Embryonic facial prominence (tissue), 1 donor: ENCODE measurements at regions not wholly inside any gene's neighbourhood (a gene's known extent, or its start where the extent isn't known, plus 50 kb on each side); places are given as distances from the start of the nearest gene placed in this dataset.

Experiments used
- DNase-seq: peaks from one replicate; pipeline ENCODE4 v3.0.0-alpha.2; 2016; ENCODE audit errors: extremely low spot score

DNA sequence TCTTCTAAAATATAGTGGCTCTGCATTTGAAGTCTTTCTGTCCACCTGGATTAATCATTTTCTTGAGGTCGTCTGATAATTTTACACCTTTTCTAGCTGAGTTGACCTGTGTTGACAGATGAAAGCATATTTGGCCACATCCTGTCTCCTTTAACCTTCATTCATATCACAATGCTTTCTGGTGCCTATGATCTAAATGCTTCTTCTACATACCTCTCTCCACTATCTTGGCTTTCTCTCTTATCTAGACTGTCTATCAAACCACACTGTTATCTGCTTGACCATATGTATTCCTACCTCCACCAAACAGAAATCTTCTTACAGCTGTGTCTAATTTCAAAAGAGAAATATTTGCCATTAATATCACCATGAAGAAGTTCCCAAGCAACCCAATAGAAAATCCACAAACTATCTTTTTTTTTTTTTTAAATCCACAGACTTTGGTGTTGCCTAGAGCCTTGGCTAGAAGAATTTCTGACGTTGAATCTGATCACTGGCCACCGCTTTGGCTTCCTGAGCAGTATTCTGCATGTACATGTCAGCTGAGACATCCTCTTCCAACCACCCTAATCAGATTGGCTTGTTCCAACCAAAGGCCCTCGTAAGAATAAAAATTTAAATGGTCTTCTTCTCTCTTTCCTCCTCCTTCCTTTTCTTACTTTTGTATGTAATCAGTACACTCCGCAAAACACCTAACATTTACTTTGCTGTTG lies 66.3 kb upstream of the SP4 start:
- DNase-seq: no peak

GRCh38 chr7:21364801-21365271 lies 63.0 kb upstream of the SP4 start:
- no peak for DNase-seq

GRCh38 chr7:21365866-21366624 lies 61.8 kb upstream of the SP4 start:
- DNase-seq: no peak

DNA sequence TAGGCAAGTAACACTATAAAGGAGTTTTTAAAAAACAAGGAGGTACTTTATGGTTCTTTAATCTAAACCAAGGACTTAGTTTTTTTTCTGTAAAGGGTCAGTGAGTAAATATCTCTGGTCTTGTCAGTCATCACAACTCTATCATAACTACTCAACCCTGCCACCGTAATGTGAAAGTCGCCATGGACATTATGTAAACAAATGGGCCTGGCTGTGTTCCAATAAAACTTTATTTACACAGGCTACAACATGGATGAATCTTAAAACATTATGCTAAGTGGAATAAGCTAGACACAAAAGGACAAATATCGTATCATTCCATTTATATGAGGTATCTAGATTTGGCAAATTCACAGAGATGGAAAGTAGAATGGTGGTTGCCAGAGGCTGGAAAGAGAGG lies 60.8 kb upstream of the SP4 start:
- DNase-seq: no peak

DNA sequence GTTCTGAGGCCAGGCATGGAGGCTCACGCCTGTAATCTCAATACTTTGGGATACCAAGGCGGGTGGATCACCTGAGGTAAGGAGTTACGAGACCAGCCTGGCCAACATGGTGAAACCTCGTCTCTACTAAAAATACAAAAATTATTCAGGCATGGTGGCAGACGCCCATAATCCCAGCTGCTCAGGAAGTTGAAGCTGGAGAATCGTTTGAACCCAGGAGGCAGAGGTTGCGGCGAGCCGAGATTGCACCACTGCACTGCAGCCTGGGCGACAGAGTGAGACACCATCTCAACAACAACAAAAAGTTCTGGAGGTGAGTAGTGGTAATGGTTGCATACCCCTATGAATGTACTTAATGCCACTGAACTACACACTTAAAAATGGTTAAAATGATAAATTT lies 60.3 kb upstream of the SP4 start:
- DNase-seq: no peak

DNA sequence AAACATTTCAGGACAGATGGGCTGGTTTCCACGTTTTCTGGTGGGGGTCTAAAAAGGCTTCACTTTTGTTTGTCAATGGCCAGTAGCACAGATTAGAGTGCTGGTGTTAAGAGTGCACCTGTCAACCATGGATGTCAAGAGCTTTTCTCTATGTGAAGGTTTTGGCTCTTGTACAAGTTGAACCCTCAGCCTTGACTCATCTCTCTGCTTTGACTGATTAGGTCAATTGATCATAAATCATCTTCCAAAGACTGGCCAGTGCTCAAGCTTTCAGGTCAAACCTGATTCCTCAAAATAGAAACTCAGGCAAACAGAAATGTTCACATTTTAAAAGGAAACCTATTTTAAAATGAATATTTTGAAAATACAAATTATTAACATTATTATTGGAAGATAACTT lies 59.6 kb upstream of the SP4 start:
- DNase-seq: no peak

- no peak for DNase-seq
Observed at GRCh38 chr7:21370283-21370982, 57.5 kb upstream of the SP4 start.

DNA sequence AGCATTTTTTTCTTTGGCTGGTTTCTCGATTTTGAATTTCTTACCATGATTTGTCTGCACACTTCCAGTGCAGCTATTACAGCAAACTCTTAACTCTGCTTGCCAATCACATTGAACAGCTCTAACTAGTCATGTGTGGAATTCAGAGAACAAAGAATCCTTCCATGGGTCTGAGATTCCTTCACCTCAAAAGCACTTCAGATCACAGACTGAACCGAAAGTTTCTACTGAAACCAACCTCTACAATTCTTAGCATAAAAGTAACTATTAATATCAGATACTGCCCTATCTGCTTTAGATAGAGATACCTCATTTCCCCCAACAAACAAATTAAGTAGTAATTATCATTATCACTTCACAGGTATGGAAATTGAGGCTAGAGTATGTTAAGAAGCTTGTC lies 56.5 kb upstream of the SP4 start:
- no peak for DNase-seq

DNA sequence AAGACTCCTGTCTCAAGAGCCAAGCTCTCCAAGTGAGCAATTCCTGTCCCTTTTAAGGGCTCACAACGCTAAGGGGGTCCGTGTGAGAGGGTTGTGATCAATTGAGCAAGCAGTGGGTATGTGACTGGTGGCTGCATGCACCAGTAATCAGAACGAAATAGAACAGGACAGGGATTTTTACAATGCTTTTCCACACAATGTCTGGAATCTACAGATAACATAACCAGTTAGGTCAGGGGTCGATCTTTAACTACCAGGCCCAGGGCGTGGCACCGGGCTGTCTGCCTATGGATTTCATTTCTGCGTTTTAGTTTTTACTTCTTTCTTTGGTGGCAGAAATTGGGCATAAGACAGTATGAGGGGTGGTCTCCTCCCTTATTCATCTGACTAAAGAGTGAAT lies 54.9 kb upstream of the SP4 start:
- no peak for DNase-seq

DNA sequence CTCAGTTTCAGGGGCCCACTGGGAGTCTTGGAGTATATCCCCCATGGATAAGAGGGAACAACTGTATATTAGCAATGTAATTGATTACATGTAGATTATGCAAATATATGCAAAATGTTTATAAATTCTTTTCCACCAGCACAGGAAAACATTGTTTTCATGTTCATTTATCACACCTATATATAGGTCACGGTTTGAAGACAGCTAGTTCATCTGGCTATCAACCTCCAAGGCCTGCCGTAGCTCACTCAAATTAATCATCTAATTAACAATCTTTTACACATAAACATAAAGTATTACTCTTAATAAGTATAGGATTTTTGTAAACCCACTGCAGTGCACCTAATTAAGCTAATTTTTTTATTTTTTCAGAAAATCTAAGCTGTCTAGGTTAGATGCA lies 53.7 kb upstream of the SP4 start:
- no peak for DNase-seq

GRCh38 chr7:21377545-21377944 lies 50.3 kb upstream of the SP4 start:
- DNase-seq: no peak
